Vagina (tissue), 2 donors: ENCODE measurements at regions not wholly inside any gene's neighbourhood (a gene's known extent, or its start where the extent isn't known, plus 50 kb on each side); places are given as distances from the start of the nearest gene placed in this dataset.

Source experiments
- POLR2A ChIP-seq, 2 donors: fragments of 450-650 bp; IDR thresholded peaks; one replicate each; pipeline ENCODE4 v1.6.1; 2017; ENCODE audit warnings: antibody characterized with exemption in 2 of 2, mild to moderate bottlenecking in 2 of 2, moderate library complexity in 2 of 2
- POLR2AphosphoS5 ChIP-seq, 2 donors: sonication (generic); formaldehyde crosslinking; IDR thresholded peaks; one replicate each; pipeline ENCODE4 v1.9.0; 2017; ENCODE audit warnings: antibody characterized with exemption in 2 of 2, mild to moderate bottlenecking in 2 of 2, low read depth in 1 of 2; ENCODE audit not compliant: insufficient read depth in 1 of 2
- TF ChIP-seq, protein P1 (sequence below), 3 experiments: fragments of 450-650 bp in 2 of 3; fragments of 200-600 bp in 1 of 3; sonication (generic) in 1 of 3; IDR thresholded peaks; one replicate each; pipeline ENCODE4 v1.5.1; 2017 to 2019; ENCODE audit warnings: antibody characterized with exemption in 3 of 3, mild to moderate bottlenecking in 2 of 3, moderate library complexity in 2 of 3

DNA sequence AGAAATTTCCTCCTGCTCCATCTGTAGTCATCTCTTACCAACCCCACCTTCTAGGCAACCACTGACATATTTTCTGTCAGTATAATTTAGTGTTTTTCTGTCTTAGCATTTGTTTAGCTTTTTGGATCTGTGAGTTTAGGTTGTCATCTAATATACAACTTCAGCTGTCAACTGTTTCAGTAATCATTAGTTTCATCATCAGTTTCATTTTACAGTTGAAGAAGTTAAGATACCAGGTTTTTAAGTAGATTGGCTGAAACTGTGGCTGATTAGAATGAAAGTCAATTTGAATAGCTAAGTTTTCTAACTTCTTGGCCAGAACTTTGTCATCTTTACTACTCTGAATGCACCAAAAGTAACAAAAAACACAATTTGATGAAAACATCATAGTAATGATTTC, 1957.3 kb downstream of the NCAM2 start:
- TF ChIP-seq POLR2AphosphoS5 (IDR thresholded peaks at IDR 0.05; ENCODE audit: insufficient read depth in 1 of 2, low read depth in 1 of 2): no peak
- TF ChIP-seq, protein P1, sequence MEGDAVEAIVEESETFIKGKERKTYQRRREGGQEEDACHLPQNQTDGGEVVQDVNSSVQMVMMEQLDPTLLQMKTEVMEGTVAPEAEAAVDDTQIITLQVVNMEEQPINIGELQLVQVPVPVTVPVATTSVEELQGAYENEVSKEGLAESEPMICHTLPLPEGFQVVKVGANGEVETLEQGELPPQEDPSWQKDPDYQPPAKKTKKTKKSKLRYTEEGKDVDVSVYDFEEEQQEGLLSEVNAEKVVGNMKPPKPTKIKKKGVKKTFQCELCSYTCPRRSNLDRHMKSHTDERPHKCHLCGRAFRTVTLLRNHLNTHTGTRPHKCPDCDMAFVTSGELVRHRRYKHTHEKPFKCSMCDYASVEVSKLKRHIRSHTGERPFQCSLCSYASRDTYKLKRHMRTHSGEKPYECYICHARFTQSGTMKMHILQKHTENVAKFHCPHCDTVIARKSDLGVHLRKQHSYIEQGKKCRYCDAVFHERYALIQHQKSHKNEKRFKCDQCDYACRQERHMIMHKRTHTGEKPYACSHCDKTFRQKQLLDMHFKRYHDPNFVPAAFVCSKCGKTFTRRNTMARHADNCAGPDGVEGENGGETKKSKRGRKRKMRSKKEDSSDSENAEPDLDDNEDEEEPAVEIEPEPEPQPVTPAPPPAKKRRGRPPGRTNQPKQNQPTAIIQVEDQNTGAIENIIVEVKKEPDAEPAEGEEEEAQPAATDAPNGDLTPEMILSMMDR (IDR thresholded peaks at IDR 0.05): no peak
- TF ChIP-seq POLR2A (IDR thresholded peaks at IDR 0.05): no peak
